Pancreas (tissue), 10 donors: ENCODE measurements at regions not wholly inside any gene's neighbourhood (a gene's known extent, or its start where the extent isn't known, plus 50 kb on each side); places are given as distances from the start of the nearest gene placed in this dataset.

Experiments used
- ATAC-seq, 4 donors: fragments of 200-7000 bp; cut with Tn5 transposase; one replicate each; pipeline versions ENCODE4 v1.8.0 to v1.9.1; 2020; ENCODE audit warnings: mild to moderate bottlenecking in 4 of 4, moderate library complexity in 4 of 4
- DNase-seq, 6 donors: peaks; one replicate each; pipeline ENCODE4 v3.0.0-alpha.2; 2020
- FAIRE-seq: peaks from 2 replicates; lab custom pipeline; 2012; peaks lifted over from hg19 to GRCh38; lab: Jason Lieb, UNC
- H3K27ac ChIP-seq, 4 donors: fragments of 200-600 bp; sonication (generic); 1 replicate in 3 of 4; 2 replicates in 1 of 4; pipeline versions ENCODE4 v1.5.0 to v1.8.0; 2020
- H3K27me3 ChIP-seq, 4 donors: fragments of 200-600 bp; one replicate each; pipeline ENCODE4 v1.8.0; 2021
- H3K36me3 ChIP-seq, 3 donors: fragments of 200-600 bp; sonication (generic) in 1 of 3; one replicate each; pipeline versions ENCODE4 v1.5.0 to v1.8.0; 2020 to 2021
- H3K4me1 ChIP-seq, 3 donors: fragments of 200-600 bp; one replicate each; pipeline ENCODE4 v1.8.0; 2021
- H3K4me3 ChIP-seq, 4 donors: fragments of 200-600 bp; sonication (generic) in 2 of 4; one replicate each; pipeline versions ENCODE4 v1.5.0 to v1.8.0; 2020 to 2021
- H3K9me3 ChIP-seq, 4 donors: fragments of 200-600 bp; one replicate each; pipeline ENCODE4 v1.8.0; 2021
- CTCF ChIP-seq, 4 donors: fragments of 200-600 bp; sonication (generic) in 3 of 4; IDR thresholded peaks; one replicate each; pipeline versions ENCODE4 v1.5.0 to v1.8.0; 2021; ENCODE audit warnings: antibody characterized with exemption in 4 of 4
- WGBS, 2 donors: extraction: QIAGEN DNeasy Blood & Tissue Kit; methylation state at CpG; one replicate each; pipeline ENCODE4 v1.1.7; 2013; 5-methylcytosine and 5-hydroxymethylcytosine counted together
- intact Hi-C, 3 donors: fragments of 100-400 bp; cut with DNase I; formaldehyde crosslinking; loops; one replicate each; pipeline versions ENCODE4 v1.11.1 to v1.14.2; 2022
- donor health status: healthy with polysubstance abuse.
- donor health status: DM: no; HTN: no; CAD: no; lungs with moderate emphysema.
- donor health status: DM: no; HTN: no; CAD: no.
- donor health status: control.
- donor health status: control.
- donor health status: Bipolar disorder and iron deficiency.
- donor health status: DM: yes; HTN: yes; CAD: no.
- donor health status: DM: no; HTN: no; CAD: no.
- donor health status: DM: no; HTN: no; CAD: no.
- donor health status: DM: yes; HTN: yes; CAD: no.

- H3K36me3 ChIP-seq, result no peaks in the 10 kb centered on the region
- DNase-seq (no peak), FAIRE-seq (no peak), ATAC-seq (no peak)
- intact Hi-C loops, result loop anchor here in 2 of 3 donors (10.0 kb wide), 2 partner anchors 194 to 444 kb away; no protein-coding TSS in a partner anchor
- H3K4me3 ChIP-seq, result no peak overlapping the region
- no peaks in the 10 kb centered on the region for H3K9me3 ChIP-seq
- no peaks in the 10 kb centered on the region for H3K4me1 ChIP-seq
- TF ChIP-seq CTCF (IDR thresholded peaks at IDR 0.05), result no peak
- H3K27me3 ChIP-seq, result no peaks in the 10 kb centered on the region
- 86 to 87% methylated on average over 4 of the region's 4 CpGs for WGBS, 2 donors
- no peak overlapping the region for H3K27ac ChIP-seq
Observed at GRCh38 chr15:92719021-92719420, 63.4 kb upstream of the FAM174B start.

GRCh38 chr15:92724144-92724543 lies 68.6 kb upstream of the FAM174B start:
- whole genome bisulfite sequencing, 2 donors, result 50 to 52% methylated on average over 2 of the region's 2 CpGs
- no peaks in the 10 kb centered on the region for H3K27me3 ChIP-seq
- FAIRE-seq (no peak), DNase-seq (no peak), ATAC-seq (no peak)
- no peaks in the 10 kb centered on the region for H3K9me3 ChIP-seq
- H3K4me1 ChIP-seq, result no peaks in the 10 kb centered on the region
- TF ChIP-seq CTCF (IDR thresholded peaks at IDR 0.05), result no peak
- intact Hi-C loops, result loop anchor here in 1 of 3 donors (10.0 kb wide), 1 partner anchor 629 kb away; no protein-coding TSS in a partner anchor
- no peak overlapping the region for H3K4me3 ChIP-seq
- H3K27ac ChIP-seq, result no peak overlapping the region
- H3K36me3 ChIP-seq, result no peaks in the 10 kb centered on the region

GRCh38 chr15:92725171-92725570 lies 69.6 kb upstream of the FAM174B start:
- no peak overlapping the region for H3K4me3 ChIP-seq
- no peaks in the 10 kb centered on the region for H3K9me3 ChIP-seq
- H3K36me3 ChIP-seq, result no peaks in the 10 kb centered on the region
- no peak for FAIRE-seq
- H3K27ac ChIP-seq, result no peak overlapping the region
- intact Hi-C loops, result loop anchor here in 1 of 3 donors (10.0 kb wide), 1 partner anchor 630 kb away; no protein-coding TSS in a partner anchor
- 91 to 96% methylated on average over 2 of the region's 2 CpGs for WGBS, 2 donors
- ATAC-seq, result no peak
- no peak for TF ChIP-seq CTCF (IDR thresholded peaks at IDR 0.05)
- DNase-seq, result no peak
- H3K27me3 ChIP-seq, result no peaks in the 10 kb centered on the region
- no peaks in the 10 kb centered on the region for H3K4me1 ChIP-seq

GRCh38 chr15:92728266-92728665 lies 72.7 kb upstream of the FAM174B start:
- WGBS, 2 donors, result 83 to 88% methylated on average over 4 of the region's 4 CpGs
- no peak for DNase-seq
- ATAC-seq, result no peak
- no peak for FAIRE-seq
- H3K27ac ChIP-seq, result no peak overlapping the region
- H3K4me3 ChIP-seq, result no peak overlapping the region
- no peaks in the 10 kb centered on the region for H3K36me3 ChIP-seq
- TF ChIP-seq CTCF (IDR thresholded peaks at IDR 0.05), result no peak
- H3K27me3 ChIP-seq, result no peaks in the 10 kb centered on the region
- no peaks in the 10 kb centered on the region for H3K9me3 ChIP-seq
- intact Hi-C loops, result loop anchor here in 1 of 3 donors (10.0 kb wide), 1 partner anchor 633 kb away; no protein-coding TSS in a partner anchor
- H3K4me1 ChIP-seq, result no peaks in the 10 kb centered on the region

GRCh38 chr15:92733090-92733933 lies 77.7 kb upstream of the FAM174B start:
- ATAC-seq (peak; percentile 8 to 53 (median 31)), FAIRE-seq (no peak), DNase-seq (no peak)
- Histone ChIP-seq H3K27ac (peak overlapping the region in 3 of 4 donors; percentile 55 to 79 (median 75)), H3K4me1 (no peaks in the 10 kb centered on the region), H3K36me3 (no peaks in the 10 kb centered on the region), H3K27me3 (no peaks in the 10 kb centered on the region), H3K9me3 (no peaks in the 10 kb centered on the region), H3K4me3 (peak overlapping the region; percentile 11 to 50 (median 18))
- 58 to 61% methylated on average over 12 of the region's 12 CpGs for WGBS, 2 donors
- intact Hi-C loops, result no loop called here
- no peak for TF ChIP-seq CTCF (IDR thresholded peaks at IDR 0.05)
